Stimulated activated memory B cell treated with anti-CD40 and anti-IgM and Interleukin-4, amounts not matched to agents 10 μg/mL and 1 μg/mL and 100 μg/mL, for 72 hours (primary cell): ENCODE measurements at regions not wholly inside any gene's neighbourhood (a gene's known extent, or its start where the extent isn't known, plus 50 kb on each side); places are given as distances from the start of the nearest gene placed in this dataset.

Source experiments
- ATAC-seq: fragments of 150-1000 bp; cut with Tn5 transposase; 2 replicates; pipeline ENCODE4 v1.10.0; 2021
- H3K27ac Mint-ChIP-seq: one replicate; pipeline ENCODE4 v1.8.0; 2022; ENCODE audit warnings: mild to moderate bottlenecking, mixed read lengths
- H3K27me3 Mint-ChIP-seq: one replicate; pipeline ENCODE4 v1.8.0; 2022; ENCODE audit warnings: mixed read lengths
- H3K36me3 Mint-ChIP-seq: one replicate; pipeline ENCODE4 v1.8.0; 2022; ENCODE audit warnings: mixed read lengths
- H3K4me1 Mint-ChIP-seq: one replicate; pipeline ENCODE4 v1.8.0; 2022; ENCODE audit warnings: mixed read lengths
- H3K4me3 Mint-ChIP-seq: one replicate; pipeline ENCODE4 v1.8.0; 2022; ENCODE audit warnings: mild to moderate bottlenecking, moderate library complexity, mixed read lengths
- H3K9me3 Mint-ChIP-seq: one replicate; pipeline ENCODE4 v1.8.0; 2022; ENCODE audit warnings: mixed read lengths

GRCh38 chr6:40293460-40294185 is 293.5 kb downstream of the LRFN2 start:
- Mint-ChIP-seq H3K4me3 (no peak overlapping the region), H3K27ac (no peak overlapping the region), H3K36me3 (no peaks in the 10 kb centered on the region), H3K4me1 (no peaks in the 10 kb centered on the region), H3K9me3 (peaks cover 5% of the 10 kb centered on the region), H3K27me3 (peaks cover 25% of the 10 kb centered on the region)
- ATAC-seq, result peak; percentile 34

GRCh38 chr6:40293060-40293459 is 294.1 kb downstream of the LRFN2 start:
- Mint-ChIP-seq H3K9me3 (peaks cover 5% of the 10 kb centered on the region), H3K4me3 (no peak overlapping the region), H3K27me3 (peaks cover 25% of the 10 kb centered on the region), H3K27ac (no peak overlapping the region), H3K4me1 (no peaks in the 10 kb centered on the region), H3K36me3 (no peaks in the 10 kb centered on the region)
- ATAC-seq, result no peak

GRCh38 chr6:40290816-40291215 is 296.3 kb downstream of the LRFN2 start:
- Mint-ChIP-seq H3K9me3 (peaks cover 5% of the 10 kb centered on the region), H3K36me3 (no peaks in the 10 kb centered on the region), H3K4me3 (no peak overlapping the region), H3K27ac (no peak overlapping the region), H3K27me3 (peaks cover 42% of the 10 kb centered on the region), H3K4me1 (no peaks in the 10 kb centered on the region)
- ATAC-seq, result no peak

- H3K4me3 Mint-ChIP-seq, result no peak overlapping the region
- H3K36me3 Mint-ChIP-seq, result no peaks in the 10 kb centered on the region
- no peaks in the 10 kb centered on the region for H3K9me3 Mint-ChIP-seq
- no peaks in the 10 kb centered on the region for H3K4me1 Mint-ChIP-seq
- ATAC-seq, result no peak
- peaks cover 47% of the 10 kb centered on the region for H3K27me3 Mint-ChIP-seq
- no peak overlapping the region for H3K27ac Mint-ChIP-seq
Measured at GRCh38 chr6:40288919-40289318, 298.2 kb downstream of the LRFN2 start.

- H3K36me3 Mint-ChIP-seq, result no peaks in the 10 kb centered on the region
- H3K4me1 Mint-ChIP-seq, result no peaks in the 10 kb centered on the region
- ATAC-seq, result no peak
- H3K27me3 Mint-ChIP-seq, result peaks cover 33% of the 10 kb centered on the region
- H3K9me3 Mint-ChIP-seq, result no peaks in the 10 kb centered on the region
- no peak overlapping the region for H3K27ac Mint-ChIP-seq
- no peak overlapping the region for H3K4me3 Mint-ChIP-seq
Measured at GRCh38 chr6:40287296-40287850, 299.8 kb downstream of the LRFN2 start.

GRCh38 chr6:40286721-40287120 is 300.4 kb downstream of the LRFN2 start:
- H3K27ac Mint-ChIP-seq, result no peak overlapping the region
- ATAC-seq, result no peak
- no peaks in the 10 kb centered on the region for H3K36me3 Mint-ChIP-seq
- no peaks in the 10 kb centered on the region for H3K4me1 Mint-ChIP-seq
- H3K27me3 Mint-ChIP-seq, result peaks cover 33% of the 10 kb centered on the region
- H3K9me3 Mint-ChIP-seq, result no peaks in the 10 kb centered on the region
- no peak overlapping the region for H3K4me3 Mint-ChIP-seq

GRCh38 chr6:40285996-40286395 is 301.2 kb downstream of the LRFN2 start:
- H3K27me3 Mint-ChIP-seq, result peaks cover 33% of the 10 kb centered on the region
- no peaks in the 10 kb centered on the region for H3K9me3 Mint-ChIP-seq
- no peaks in the 10 kb centered on the region for H3K4me1 Mint-ChIP-seq
- H3K27ac Mint-ChIP-seq, result no peak overlapping the region
- H3K4me3 Mint-ChIP-seq, result no peak overlapping the region
- H3K36me3 Mint-ChIP-seq, result no peaks in the 10 kb centered on the region
- no peak for ATAC-seq

- Mint-ChIP-seq H3K4me1 (no peaks in the 10 kb centered on the region), H3K27ac (no peak overlapping the region), H3K27me3 (peaks cover 33% of the 10 kb centered on the region), H3K4me3 (no peak overlapping the region), H3K9me3 (no peaks in the 10 kb centered on the region), H3K36me3 (no peaks in the 10 kb centered on the region)
- no peak for ATAC-seq
Measured at GRCh38 chr6:40285535-40285934, 301.6 kb downstream of the LRFN2 start.

GRCh38 chr6:40282986-40283385 is 304.2 kb downstream of the LRFN2 start:
- no peaks in the 10 kb centered on the region for H3K4me1 Mint-ChIP-seq
- H3K4me3 Mint-ChIP-seq, result no peak overlapping the region
- no peaks in the 10 kb centered on the region for H3K9me3 Mint-ChIP-seq
- peaks cover 33% of the 10 kb centered on the region for H3K27me3 Mint-ChIP-seq
- no peaks in the 10 kb centered on the region for H3K36me3 Mint-ChIP-seq
- no peak for ATAC-seq
- no peak overlapping the region for H3K27ac Mint-ChIP-seq

- Mint-ChIP-seq H3K9me3 (no peaks in the 10 kb centered on the region), H3K4me1 (no peaks in the 10 kb centered on the region), H3K4me3 (no peak overlapping the region), H3K36me3 (no peaks in the 10 kb centered on the region), H3K27ac (no peak overlapping the region), H3K27me3 (peaks cover 22% of the 10 kb centered on the region)
- no peak for ATAC-seq
Measured at GRCh38 chr6:40281402-40281801, 305.8 kb downstream of the LRFN2 start.

- no peak overlapping the region for H3K27ac Mint-ChIP-seq
- no peak for ATAC-seq
Measured at GRCh38 chr6:40280231-40280630, 306.9 kb downstream of the LRFN2 start.

GRCh38 chr6:40276141-40276540 is 311.0 kb downstream of the LRFN2 start:
- no peaks in the 10 kb centered on the region for H3K4me1 Mint-ChIP-seq
- peaks cover 8% of the 10 kb centered on the region for H3K27me3 Mint-ChIP-seq
- no peak for ATAC-seq
- H3K36me3 Mint-ChIP-seq, result no peaks in the 10 kb centered on the region
- no peak overlapping the region for H3K27ac Mint-ChIP-seq
- H3K9me3 Mint-ChIP-seq, result no peaks in the 10 kb centered on the region
- no peak overlapping the region for H3K4me3 Mint-ChIP-seq

More at GRCh38 chr6:40280231-40280630, 306.9 kb downstream of the LRFN2 start:
- Mint-ChIP-seq H3K36me3 (no peaks in the 10 kb centered on the region), H3K9me3 (no peaks in the 10 kb centered on the region), H3K4me3 (no peak overlapping the region), H3K4me1 (no peaks in the 10 kb centered on the region), H3K27me3 (peaks cover 19% of the 10 kb centered on the region)

GRCh38 chr6:40274058-40274457 is 313.1 kb downstream of the LRFN2 start:
- peaks cover 8% of the 10 kb centered on the region for H3K27me3 Mint-ChIP-seq
- H3K9me3 Mint-ChIP-seq, result no peaks in the 10 kb centered on the region
- no peak for ATAC-seq
- no peak overlapping the region for H3K4me3 Mint-ChIP-seq
- no peaks in the 10 kb centered on the region for H3K4me1 Mint-ChIP-seq
- H3K36me3 Mint-ChIP-seq, result no peaks in the 10 kb centered on the region
- H3K27ac Mint-ChIP-seq, result no peak overlapping the region

GRCh38 chr6:40268614-40269013 is 318.6 kb downstream of the LRFN2 start:
- Mint-ChIP-seq H3K9me3 (peaks cover 4% of the 10 kb centered on the region), H3K36me3 (no peaks in the 10 kb centered on the region), H3K27me3 (no peaks in the 10 kb centered on the region), H3K4me1 (no peaks in the 10 kb centered on the region), H3K4me3 (no peak overlapping the region), H3K27ac (no peak overlapping the region)
- no peak for ATAC-seq

GRCh38 chr6:40268166-40268565 is 319.0 kb downstream of the LRFN2 start:
- ATAC-seq, result no peak

GRCh38 chr6:40265615-40266014 is 321.5 kb downstream of the LRFN2 start:
- no peak for ATAC-seq
- Mint-ChIP-seq H3K4me1 (no peaks in the 10 kb centered on the region), H3K27ac (no peak overlapping the region), H3K9me3 (peaks cover 7% of the 10 kb centered on the region), H3K4me3 (no peak overlapping the region), H3K27me3 (no peaks in the 10 kb centered on the region), H3K36me3 (no peaks in the 10 kb centered on the region)

More at GRCh38 chr6:40268166-40268565, 319.0 kb downstream of the LRFN2 start:
- Mint-ChIP-seq H3K4me3 (no peak overlapping the region), H3K27ac (no peak overlapping the region), H3K36me3 (no peaks in the 10 kb centered on the region), H3K27me3 (no peaks in the 10 kb centered on the region), H3K4me1 (no peaks in the 10 kb centered on the region), H3K9me3 (peaks cover 4% of the 10 kb centered on the region)
